ENCODE measurements at regions not wholly inside any gene's neighbourhood (a gene's known extent, or its start where the extent isn't known, plus 50 kb on each side); places are given as distances from the start of the nearest gene placed in this dataset.
A peak's percentile ranks its signal among the peaks of the same experiment; 100 is the strongest.

- no peak for DNase-seq (ENCODE audit: low read depth)
Measured at GRCh38 chr16:85344502-85345128, 232.3 kb upstream of the CIBAR2 start.

DNA sequence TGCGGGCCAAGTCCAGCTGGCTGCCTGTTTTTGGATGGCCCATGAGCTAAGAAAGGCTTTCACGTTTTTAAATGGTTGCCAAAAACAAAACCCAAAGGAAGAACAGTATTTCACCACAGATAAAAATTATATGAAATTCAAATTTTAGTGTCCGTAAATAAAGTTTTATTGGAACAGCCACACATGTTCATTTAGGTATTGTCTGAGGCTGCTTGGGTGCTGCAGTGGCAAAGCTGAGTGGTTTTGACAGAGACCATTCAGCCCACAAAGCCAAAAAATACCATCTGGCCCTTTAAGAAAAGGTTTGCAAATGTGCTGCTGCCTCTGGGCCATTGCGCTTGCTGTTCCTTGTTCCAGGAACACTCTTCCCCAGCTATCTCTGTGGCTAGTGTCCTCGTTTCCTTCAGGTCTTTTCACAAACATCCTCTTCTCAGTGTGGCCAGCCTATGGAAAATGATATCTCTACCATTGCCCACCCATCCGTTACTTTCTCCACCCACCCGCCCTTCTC, 232.9 kb upstream of the CIBAR2 start:
- no peak for DNase-seq (ENCODE audit: low read depth)

DNA sequence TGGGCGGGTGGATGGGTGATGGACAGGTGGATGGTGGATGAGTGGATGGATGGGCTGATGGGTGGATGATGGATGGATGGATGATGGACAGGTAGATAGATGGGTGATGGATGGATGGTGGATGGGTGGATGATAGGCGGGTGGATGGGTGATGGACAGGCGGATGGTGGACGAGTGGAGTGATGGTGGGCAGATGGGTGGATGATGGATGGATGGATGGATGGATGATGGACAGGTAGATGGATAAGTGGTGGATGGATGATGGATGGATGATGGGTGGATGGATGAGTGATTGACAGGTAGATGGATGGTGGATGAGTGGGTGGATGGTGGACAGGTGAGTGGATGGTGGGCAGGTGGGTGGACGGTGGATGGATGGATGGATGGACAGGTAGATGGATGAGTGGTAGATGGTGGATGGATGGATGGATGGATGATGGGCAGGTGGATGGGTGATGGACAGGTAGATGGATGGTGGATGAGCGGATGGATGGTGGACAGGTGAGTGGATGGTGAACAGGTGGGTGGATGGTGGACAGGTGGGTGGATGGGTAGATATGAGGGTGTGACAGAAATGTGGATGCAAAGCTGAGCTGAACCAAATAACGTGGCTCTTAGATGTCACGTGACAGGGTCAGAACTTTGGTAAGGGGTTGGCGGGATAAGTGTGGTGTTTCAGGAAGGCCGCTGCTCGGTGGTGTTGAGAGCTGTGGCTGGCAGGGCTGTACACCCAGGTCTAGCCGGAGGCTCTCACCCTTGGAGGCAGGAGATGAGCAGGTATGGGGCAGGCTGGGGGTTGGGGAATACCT, 234.3 kb upstream of the CIBAR2 start:
- no peak for DNase-seq (ENCODE audit: low read depth)

DNA sequence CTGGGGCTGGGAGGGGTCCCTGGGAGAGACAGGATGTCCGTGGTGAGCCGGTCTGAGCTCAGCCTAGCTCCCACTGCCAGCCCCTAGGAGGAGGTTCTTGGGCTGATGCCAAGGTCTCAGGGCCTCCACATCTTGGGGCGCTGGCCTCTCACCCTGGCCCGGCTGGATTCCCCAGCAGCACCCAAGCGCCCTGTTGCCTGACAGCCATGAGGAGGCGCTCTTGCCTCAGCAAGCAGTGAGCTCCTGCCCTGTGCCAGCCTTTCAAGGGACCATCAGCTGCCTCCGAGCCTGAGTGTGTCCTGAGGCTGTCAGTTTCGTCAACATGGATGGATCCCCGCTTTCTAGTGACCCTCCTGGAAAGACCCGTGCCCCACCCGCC, 234.9 kb upstream of the CIBAR2 start:
- DNase-seq (ENCODE audit: low read depth), result no peak

- no peak for DNase-seq (ENCODE audit: low read depth)
Measured at GRCh38 chr16:85348065-85348840, 236.0 kb upstream of the CIBAR2 start.

DNA sequence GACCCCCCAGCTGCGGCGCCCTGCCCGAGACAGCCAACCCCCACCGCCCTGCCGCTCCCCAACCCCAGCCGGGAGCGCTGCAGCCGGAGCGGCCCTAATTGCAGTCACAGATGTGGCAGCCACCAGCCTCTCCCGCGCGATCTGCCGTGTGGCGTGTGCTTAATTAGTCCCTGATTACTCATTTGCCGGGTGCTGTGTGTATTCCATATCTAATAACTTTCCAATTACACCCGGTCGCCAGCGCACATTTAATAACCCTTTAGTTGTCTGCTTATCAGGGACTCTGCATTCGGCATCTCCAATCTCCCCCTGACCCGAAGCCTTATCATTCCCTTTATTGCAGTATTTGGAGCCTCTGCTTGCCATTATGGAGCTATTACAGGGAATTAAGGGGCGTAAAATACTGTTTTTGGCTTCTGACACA, 236.7 kb upstream of the CIBAR2 start:
- no peak for DNase-seq (ENCODE audit: low read depth)

DNA sequence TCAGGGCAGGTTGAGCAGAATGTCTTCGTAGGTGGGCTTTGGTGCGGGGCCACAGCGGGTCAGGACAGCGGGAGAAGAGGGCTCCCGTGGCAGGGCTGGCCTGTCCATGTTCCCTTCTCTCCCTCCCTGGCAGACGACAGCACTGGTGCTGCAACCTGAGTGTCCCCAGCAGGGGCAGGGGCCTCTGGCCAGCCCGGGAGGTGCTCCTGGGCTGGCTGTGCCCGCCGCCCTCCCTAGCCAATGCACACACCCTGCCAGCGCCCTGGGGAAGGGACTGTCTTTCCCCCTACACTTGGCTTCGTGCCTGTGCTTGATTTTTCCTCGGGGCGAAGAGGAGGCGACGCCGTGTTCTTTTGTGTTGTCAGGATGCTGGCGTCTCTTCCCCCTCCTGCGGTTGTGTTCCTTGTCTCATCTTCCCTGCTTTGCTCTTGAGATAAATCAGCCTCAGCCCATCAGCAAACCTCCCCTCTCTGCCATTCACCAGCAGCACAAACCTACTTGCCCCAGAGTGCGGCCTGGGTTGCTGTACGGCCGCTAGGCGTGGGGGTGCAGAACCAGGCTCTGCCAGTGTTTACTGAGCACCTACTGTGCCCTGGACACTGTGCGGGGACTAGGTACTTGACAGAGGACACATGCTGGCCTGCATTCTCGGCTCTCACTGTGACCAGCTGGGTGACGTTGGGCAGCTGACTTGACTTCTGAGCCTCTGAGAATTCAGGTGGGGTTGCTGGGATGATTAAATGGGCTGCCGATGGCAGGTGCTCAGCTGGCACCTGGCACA, 237.3 kb upstream of the CIBAR2 start:
- no peak for DNase-seq (ENCODE audit: low read depth)

DNA sequence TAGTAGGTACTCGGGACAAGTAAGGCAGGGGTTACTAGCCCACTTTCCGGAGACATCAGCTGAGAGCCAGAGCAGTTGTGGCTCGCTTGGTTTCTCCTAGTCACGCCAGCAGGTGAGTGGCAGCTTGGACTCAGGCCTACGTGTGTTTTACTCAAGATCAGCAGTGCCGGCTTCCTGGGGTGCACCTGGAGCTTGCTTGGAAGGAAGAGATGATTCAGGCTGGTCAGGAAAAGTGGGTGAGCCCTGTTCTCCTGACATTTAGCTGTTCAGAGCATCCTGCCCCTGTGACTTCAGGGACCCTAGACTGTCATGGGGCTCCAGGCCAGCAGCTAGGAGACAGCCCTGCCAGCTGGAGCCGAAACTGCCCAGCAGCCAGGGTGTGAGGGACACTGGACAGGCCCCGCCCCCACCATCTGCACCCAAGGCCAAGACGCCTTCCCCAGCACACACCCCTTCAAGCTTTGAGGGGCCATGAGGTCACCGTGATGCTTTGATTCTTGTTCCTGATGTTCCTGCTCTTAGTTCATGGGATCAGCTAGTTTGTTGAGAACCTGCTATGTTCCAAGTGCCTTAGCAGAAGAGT, 238.0 kb upstream of the CIBAR2 start:
- DNase-seq (ENCODE audit: low read depth), result no peak

DNA sequence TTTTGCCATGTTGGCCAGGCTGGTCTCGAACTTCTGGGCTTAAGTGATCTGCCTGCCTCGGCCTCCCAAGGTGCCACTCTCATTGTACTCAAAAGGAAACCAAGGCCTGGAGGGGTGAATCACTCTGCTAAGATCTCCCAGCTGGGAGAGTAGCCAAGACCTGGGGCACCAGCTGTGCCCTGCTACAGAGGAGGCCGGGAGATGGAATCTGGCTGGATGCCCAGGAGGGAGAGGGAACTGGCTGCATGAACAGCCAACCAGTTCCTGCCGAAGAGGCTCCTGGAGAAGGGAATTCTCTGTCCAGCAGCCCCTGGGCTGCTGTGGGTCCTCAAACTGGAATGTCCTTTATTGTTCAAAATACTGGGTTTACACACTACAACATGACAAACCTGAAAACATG, 238.7 kb upstream of the CIBAR2 start:
- peak; percentile 98 for DNase-seq (ENCODE audit: low read depth)

DNA sequence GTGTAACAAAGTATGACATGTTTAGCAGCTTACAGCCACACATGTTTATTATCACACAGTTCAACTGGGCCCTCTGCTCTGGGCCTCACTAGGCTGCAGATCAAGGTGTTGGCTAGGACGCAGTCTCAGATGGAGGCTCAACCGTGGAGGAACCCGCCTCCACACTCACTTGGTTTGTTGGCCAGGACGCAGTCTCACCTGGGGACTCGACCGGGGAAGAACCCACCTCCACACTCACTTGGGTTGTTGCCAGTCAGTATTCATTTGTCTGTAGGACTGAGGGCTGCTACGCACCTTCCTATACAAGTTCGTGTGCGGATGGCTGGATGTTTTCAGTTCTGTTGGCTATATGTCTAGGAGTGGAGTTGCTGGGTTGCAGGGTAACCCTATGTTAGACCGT, 240.7 kb upstream of the CIBAR2 start:
- no peak for DNase-seq (ENCODE audit: low read depth)

DNA sequence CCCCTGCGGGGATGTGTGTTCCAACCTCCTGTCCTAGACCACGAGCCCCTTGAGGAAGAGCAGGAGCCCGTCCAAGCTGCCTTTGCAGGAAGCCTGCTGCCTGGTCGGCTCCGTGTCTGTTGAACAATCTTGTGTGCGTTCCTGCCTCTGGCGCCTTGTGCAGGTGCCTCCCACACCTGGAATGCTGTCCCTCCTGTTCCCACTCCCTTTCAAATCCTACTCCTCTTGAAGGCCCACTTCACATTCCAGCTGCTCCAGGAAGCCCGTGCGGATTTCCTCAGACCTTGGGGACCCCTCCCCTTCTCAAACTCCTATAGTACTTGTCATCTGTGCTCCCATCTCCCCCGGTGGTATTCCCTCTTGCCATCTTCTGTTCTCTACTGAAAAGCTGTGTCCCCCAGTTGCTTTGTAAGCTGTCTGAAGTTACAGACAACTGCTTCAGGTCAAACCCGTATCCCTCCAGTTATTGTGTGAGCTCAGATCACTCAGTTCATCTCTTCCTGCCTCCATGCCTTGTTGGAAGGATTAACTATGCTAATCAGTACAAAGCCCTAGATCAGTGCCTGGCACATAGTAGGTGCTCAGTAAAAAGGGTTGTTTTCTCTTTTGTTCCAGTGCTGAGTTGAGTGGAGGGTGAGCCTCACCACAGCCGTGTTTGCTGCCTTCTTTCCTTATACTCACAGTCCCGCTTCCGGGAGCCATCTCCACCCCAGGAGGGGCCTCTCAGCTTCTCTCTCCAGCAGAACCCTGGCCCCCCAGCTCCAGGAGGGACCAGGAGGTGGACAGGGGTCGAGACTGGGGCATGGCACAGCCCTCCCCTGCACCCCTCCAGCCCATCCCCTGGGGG, 241.8 kb upstream of the CIBAR2 start:
- DNase-seq (ENCODE audit: low read depth), result no peak

DNA sequence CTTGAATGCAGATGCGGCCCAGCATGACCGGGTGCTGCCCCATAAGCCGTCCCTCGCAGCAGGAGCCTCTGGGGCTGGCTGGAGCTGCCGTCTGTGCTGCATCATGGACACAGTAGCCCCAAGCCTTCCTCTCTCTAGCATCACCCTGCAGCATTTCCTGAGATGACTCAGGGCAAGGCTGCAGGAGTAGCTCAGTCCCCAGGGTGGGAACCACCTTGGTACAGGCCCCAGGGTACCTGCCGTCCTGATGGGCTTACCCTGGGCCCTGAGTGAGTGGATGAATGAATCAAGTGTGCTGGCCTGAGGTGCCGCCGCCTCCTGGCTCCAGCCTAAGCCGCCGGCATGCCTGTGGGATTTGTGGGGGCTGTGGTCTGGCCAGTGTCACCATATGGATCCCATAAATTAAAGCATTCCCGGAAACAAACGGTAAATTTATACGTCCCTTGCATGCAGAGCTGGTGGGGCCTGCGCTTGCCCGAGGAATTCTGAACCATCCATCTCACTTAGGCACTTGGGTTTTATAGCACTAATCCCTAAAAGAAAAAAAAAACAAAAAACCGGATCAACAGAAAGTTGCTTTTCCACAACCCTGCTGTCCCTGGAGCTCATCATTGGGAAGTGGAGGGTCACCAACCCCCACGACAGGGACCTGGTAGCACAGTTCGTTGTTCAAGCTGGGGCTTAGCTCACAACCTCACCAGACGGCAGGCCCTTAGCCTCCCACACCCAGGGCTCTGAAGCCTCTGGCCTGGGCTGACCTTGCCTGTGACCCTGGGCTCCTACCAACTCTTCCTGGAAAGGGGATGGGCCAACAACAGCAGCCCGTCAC, 242.6 kb upstream of the CIBAR2 start:
- DNase-seq (ENCODE audit: low read depth), result peak; percentile 75

- DNase-seq (ENCODE audit: low read depth), result no peak
Measured at GRCh38 chr16:85355515-85355837, 243.2 kb upstream of the CIBAR2 start.

DNA sequence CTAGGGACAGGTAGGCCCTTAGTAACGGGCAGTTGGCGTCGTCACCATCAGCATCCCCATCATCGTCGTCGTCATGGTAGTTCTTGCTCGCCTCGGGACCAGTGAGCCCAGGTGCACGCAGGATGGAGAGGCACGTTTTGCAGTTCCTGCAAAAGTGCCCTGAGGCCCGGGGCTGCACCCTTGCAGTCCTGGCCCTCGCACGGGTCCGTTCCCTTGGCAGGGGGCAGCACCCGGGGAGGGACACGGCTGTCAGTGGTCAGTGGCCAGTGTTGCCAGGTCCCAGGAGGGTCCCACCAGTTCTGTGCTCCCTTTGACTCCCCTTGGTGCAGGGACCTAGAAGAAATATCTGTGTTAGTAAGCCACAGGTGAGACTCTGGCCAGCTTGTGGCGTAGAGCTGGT, 243.9 kb upstream of the CIBAR2 start:
- no peak for DNase-seq (ENCODE audit: low read depth)

- no peak for DNase-seq (ENCODE audit: low read depth)
Measured at GRCh38 chr16:85357323-85357722, 245.1 kb upstream of the CIBAR2 start.

DNA sequence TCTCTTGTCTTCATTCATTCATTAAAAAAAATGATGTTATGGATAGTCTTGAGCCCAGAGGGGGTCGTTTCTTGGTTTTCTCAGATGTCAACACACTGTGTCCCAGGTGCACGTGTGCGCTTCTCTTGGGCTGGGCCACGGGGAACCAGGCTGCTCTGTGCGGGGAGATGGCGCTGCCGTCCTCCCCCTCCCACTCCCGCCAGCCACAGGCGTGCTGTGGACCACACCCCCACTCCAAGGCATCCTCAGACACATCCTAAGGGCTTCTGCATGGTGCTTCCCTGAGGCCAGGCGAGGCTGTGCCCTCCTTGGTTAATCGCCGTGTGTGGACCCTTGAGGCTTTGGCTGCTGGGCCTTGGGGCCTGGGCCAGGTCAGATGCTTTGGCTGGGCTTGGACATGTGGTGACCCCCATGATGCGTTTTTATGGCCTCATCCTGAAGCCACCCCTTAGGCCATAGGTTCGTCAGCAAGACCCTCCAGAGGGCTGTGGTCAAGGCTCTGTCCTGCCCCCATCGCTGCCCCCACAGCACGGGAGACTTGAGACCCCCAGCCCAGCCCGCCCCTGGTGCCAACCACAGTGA, 245.7 kb upstream of the CIBAR2 start:
- DNase-seq (ENCODE audit: low read depth), result no peak

DNA sequence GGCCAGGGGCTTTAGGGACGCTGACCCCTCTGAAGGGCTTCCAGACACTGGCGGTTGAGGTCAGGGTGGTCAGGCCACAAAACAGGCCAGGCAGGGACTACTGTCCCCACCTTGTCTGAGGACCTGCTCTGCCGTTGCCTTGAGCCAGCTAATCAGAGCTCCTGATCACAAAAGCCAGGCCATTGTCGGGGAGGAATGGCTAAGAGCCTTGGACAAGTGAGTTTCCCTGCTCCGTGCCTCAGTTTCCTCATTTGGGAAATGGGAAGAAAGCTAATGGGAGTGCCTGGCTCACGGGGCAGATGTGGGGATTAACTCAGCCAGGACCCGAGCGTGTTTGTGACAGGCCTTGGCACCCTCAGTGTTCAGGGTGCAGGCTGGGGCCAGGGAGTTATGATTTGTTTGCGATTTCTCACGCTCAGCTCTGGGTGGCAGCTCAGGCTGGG, 246.5 kb upstream of the CIBAR2 start:
- DNase-seq (ENCODE audit: low read depth), result no peak

- no peak for DNase-seq (ENCODE audit: low read depth)
Measured at GRCh38 chr16:85359147-85359822, 247.0 kb upstream of the CIBAR2 start.
